Lower lobe of right lung (tissue), 2 donors: ENCODE measurements at regions not wholly inside any gene's neighbourhood (a gene's known extent, or its start where the extent isn't known, plus 50 kb on each side); places are given as distances from the start of the nearest gene placed in this dataset.

Experiments
- ATAC-seq, 2 donors: fragments of 200-7000 bp; cut with Tn5 transposase; one replicate each; pipeline ENCODE4 v1.9.1; 2020 to 2022; ENCODE audit warnings: mild to moderate bottlenecking in 2 of 2, moderate library complexity in 2 of 2
- DNase-seq: peaks from one replicate; pipeline ENCODE4 v3.0.0-alpha.2; 2020
- H3K27ac ChIP-seq: fragments of 200-600 bp; one replicate; pipeline ENCODE4 v1.8.0; 2022
- H3K27me3 ChIP-seq: fragments of 200-600 bp; one replicate; pipeline ENCODE4 v1.8.0; 2022; ENCODE audit warnings: low read depth
- H3K36me3 ChIP-seq: fragments of 200-600 bp; one replicate; pipeline ENCODE4 v1.8.0; 2022; ENCODE audit warnings: mild to moderate bottlenecking
- H3K4me1 ChIP-seq: fragments of 200-600 bp; one replicate; pipeline ENCODE4 v1.8.0; 2022
- H3K4me3 ChIP-seq: fragments of 200-600 bp; one replicate; pipeline ENCODE4 v1.8.0; 2022; ENCODE audit warnings: mild to moderate bottlenecking
- H3K9me3 ChIP-seq: fragments of 200-600 bp; one replicate; pipeline ENCODE4 v1.8.0; 2022
- CTCF ChIP-seq: fragments of 200-600 bp; IDR thresholded peaks from one replicate; pipeline ENCODE4 v1.8.0; 2022; ENCODE audit warnings: antibody characterized with exemption, mild to moderate bottlenecking
- intact Hi-C: fragments of 100-400 bp; cut with DNase I; formaldehyde crosslinking; loops from one replicate; pipeline ENCODE4 v1.11.0; 2022
- donor health status: DM: no; HTN: yes; CAD: no; lungs with severe emphysema.

GRCh38 chr7:22594020-22594419 is 94.0 kb upstream of the STEAP1B start:
- no peak for ATAC-seq
- DNase-seq: no peak

GRCh38 chr7:22591271-22591670 is 91.3 kb upstream of the STEAP1B start:
- H3K4me1 ChIP-seq: peaks cover 39% of the 10 kb centered on the region
- no peak overlapping the region for H3K4me3 ChIP-seq
- H3K27ac ChIP-seq: no peak overlapping the region
- DNase-seq (no peak), ATAC-seq (no peak)
- no peaks in the 10 kb centered on the region for H3K9me3 ChIP-seq
- no peak for TF ChIP-seq CTCF
- intact Hi-C loops: no loop called here
- H3K36me3 ChIP-seq: no peaks in the 10 kb centered on the region
- H3K27me3 ChIP-seq: no peaks in the 10 kb centered on the region

More at GRCh38 chr7:22594020-22594419, 94.0 kb upstream of the STEAP1B start:
- Histone ChIP-seq H3K4me1 (peaks cover 14% of the 10 kb centered on the region), H3K9me3 (no peaks in the 10 kb centered on the region), H3K27ac (no peak overlapping the region), H3K36me3 (no peaks in the 10 kb centered on the region), H3K4me3 (no peak overlapping the region), H3K27me3 (no peaks in the 10 kb centered on the region)
- TF ChIP-seq CTCF: no peak
- intact Hi-C loops: no loop called here

DNA sequence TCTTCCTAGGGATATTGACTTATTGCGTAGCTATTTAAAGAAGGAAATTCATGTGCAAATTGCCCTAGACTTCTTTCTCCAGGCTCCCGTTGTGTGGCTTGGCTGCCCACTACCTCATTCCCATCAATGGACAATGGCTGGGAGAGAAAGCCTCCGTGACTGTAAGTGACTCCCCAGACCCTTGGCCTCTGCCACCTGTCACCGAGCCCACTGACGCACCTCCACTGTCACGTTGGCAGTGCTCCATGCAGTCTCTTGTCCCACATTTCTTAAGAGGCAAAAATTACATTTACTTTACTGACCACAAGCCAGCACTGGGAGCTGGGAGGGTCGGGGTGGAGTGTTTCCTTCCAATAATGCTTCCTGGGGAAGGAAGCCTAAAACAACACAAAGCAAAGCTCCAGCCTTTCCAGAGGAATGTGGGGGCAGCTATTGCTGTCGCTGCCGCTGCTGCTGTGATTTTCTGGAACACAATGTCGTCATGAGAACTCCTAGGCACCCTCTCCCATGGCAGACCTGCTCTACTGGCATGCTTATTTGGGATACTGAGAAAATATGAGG is 89.7 kb upstream of the STEAP1B start:
- DNase-seq: peak; percentile 57
- no peak for TF ChIP-seq CTCF
- peaks cover 46% of the 10 kb centered on the region for H3K4me1 ChIP-seq
- H3K36me3 ChIP-seq: no peaks in the 10 kb centered on the region
- peak overlapping the region; percentile 17 for H3K4me3 ChIP-seq
- peak overlapping the region; percentile 72 for H3K27ac ChIP-seq
- no peaks in the 10 kb centered on the region for H3K9me3 ChIP-seq
- intact Hi-C loops: no loop called here
- ATAC-seq: peak; percentile 73 to 81
- H3K27me3 ChIP-seq: no peaks in the 10 kb centered on the region

- Histone ChIP-seq H3K27ac (peak overlapping the region; percentile 72), H3K4me3 (no peak overlapping the region), H3K36me3 (no peaks in the 10 kb centered on the region), H3K27me3 (no peaks in the 10 kb centered on the region), H3K4me1 (peaks cover 59% of the 10 kb centered on the region), H3K9me3 (no peaks in the 10 kb centered on the region)
- no peak for TF ChIP-seq CTCF
- DNase-seq (no peak), ATAC-seq (no peak)
- intact Hi-C loops: no loop called here
These were observed 88.4 kb upstream of the STEAP1B start for GRCh38 chr7:22588351-22588750.

GRCh38 chr7:22587322-22587721 is 87.3 kb upstream of the STEAP1B start:
- peaks cover 69% of the 10 kb centered on the region for H3K4me1 ChIP-seq
- no peaks in the 10 kb centered on the region for H3K27me3 ChIP-seq
- intact Hi-C loops: no loop called here
- H3K27ac ChIP-seq: peak overlapping the region; percentile 47
- H3K36me3 ChIP-seq: no peaks in the 10 kb centered on the region
- ATAC-seq: peak in 1 of 2 donors; percentile 22
- no peak for DNase-seq
- H3K9me3 ChIP-seq: no peaks in the 10 kb centered on the region
- no peak overlapping the region for H3K4me3 ChIP-seq
- TF ChIP-seq CTCF: no peak
